ENCODE measurements at regions not wholly inside any gene's neighbourhood (a gene's known extent, or its start where the extent isn't known, plus 50 kb on each side); places are given as distances from the start of the nearest gene placed in this dataset.
"Not testable (repeated sequence)": the region's sequence is repeated elsewhere in the genome, so short reads cannot be mapped to it uniquely, and the experiment has no call there.

GRCh38 chrX:11022588-11022987, 88.5 kb upstream of the HCCS start:
- in situ Hi-C loops (cut with MboI; ENCODE audit: low sequenced_read_pairs): not testable (repeated sequence)

DNA sequence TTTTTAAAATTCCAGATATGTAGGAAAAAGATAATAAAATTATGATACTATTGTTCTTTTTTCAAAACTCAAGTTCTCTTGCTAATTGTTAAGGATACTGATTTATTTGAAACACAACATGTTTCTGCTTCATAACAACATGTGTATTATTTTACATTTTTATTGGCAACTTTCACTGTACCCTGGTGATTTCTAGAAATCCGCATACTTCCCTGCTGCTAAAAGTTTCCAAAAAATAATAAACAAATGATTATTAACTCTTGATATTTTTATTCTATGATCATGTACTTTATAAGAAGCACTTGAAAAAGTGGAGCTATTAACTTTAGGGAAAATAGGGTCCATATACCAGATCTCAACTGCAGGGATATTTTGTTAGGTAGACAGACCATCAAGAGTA, 71.2 kb upstream of the HCCS start:
- in situ Hi-C loops (cut with MboI; ENCODE audit: low sequenced_read_pairs): no loop called here

- in situ Hi-C loops (cut with MboI; ENCODE audit: low sequenced_read_pairs): no loop called here
Measured at GRCh38 chrX:11040405-11040804, 70.7 kb upstream of the HCCS start.

DNA sequence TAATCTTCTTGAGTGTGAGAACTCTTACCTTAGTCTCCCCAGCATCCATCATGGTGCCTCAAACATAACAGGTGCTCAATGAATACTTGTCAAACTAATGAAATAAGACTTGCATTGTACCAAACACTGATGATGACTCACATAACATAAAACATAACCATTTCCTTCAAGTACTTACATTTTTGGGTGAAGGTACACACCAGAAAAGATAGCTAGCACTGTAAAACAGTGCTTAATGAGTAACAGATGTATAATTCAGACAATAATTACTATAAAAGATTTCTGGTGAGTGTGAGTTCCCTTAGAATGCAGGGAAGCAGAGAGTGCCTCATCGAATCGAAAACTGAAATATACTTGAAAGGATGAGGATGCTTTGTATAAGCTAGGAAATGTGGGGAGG, 70.1 kb upstream of the HCCS start:
- in situ Hi-C loops (cut with MboI; ENCODE audit: low sequenced_read_pairs): no loop called here

GRCh38 chrX:11050013-11050412, 61.1 kb upstream of the HCCS start:
- in situ Hi-C loops (cut with MboI; ENCODE audit: low sequenced_read_pairs): no loop called here

DNA sequence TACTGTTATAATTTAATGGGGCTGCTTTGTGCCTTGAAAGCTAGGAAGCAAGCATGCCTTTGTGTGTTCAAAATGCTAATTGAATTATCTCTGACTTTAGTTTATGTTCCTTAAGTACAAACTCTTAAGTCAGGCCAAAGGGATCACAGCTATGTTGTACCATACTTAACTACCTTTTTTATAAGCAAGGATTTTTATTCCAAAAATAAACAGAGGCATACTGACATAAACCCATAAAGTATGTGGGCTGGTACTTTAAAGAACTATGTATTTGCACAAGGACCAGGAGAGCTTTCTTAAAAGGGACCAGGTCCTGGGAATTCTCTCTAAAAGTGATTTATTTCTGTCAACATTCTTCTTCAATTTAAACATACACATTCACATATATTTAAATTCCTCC, 57.8 kb upstream of the HCCS start:
- in situ Hi-C loops (cut with MboI; ENCODE audit: low sequenced_read_pairs): no loop called here

- in situ Hi-C loops (cut with MboI; ENCODE audit: low sequenced_read_pairs): no loop called here
Measured at GRCh38 chrX:11056322-11057176, 54.6 kb upstream of the HCCS start.

DNA sequence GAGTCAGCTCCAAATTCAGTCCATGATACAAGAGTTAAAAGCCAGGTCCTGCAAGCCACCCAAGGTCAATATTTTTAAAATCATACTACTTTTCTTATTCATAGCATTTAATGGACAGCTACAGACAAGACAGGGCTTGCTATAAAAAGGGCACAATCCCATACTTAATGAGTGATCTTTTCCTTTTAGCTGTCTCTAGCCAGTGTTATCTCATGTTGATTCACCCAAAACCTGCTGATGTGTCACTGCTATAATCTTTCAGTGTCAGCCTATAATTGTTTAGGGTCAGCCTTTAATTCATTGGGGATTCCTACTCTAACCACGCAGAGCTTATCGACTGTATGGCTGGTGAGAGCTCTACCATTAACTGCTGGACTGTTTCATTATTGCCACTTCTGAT, 51.2 kb upstream of the HCCS start:
- in situ Hi-C loops (cut with MboI; ENCODE audit: low sequenced_read_pairs): no loop called here

Data from HL-60/S4 (cell line).